ENCODE measurements at regions not wholly inside any gene's neighbourhood (a gene's known extent, or its start where the extent isn't known, plus 50 kb on each side); places are given as distances from the start of the nearest gene placed in this dataset.

DNA sequence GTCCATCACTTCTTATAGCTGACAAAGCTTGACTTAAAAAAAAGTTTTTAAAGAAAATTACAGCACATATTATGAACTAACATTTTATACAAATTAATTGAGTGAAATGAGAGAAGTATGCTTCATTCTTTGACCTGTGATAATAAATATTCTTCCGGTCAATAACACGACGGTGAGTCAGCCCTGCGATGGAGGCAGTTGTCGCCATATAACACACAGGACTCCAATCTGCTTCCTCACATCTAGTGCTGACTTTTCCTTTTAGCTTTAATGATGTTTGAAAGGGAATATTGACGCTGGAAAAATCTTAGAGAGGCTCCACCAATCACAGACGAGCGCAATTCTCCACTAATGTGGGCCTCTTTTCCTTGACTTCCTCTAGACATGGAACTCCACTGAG lies 166.9 kb upstream of the C1orf21 start (continued):
- TF ChIP-seq, protein P1, sequence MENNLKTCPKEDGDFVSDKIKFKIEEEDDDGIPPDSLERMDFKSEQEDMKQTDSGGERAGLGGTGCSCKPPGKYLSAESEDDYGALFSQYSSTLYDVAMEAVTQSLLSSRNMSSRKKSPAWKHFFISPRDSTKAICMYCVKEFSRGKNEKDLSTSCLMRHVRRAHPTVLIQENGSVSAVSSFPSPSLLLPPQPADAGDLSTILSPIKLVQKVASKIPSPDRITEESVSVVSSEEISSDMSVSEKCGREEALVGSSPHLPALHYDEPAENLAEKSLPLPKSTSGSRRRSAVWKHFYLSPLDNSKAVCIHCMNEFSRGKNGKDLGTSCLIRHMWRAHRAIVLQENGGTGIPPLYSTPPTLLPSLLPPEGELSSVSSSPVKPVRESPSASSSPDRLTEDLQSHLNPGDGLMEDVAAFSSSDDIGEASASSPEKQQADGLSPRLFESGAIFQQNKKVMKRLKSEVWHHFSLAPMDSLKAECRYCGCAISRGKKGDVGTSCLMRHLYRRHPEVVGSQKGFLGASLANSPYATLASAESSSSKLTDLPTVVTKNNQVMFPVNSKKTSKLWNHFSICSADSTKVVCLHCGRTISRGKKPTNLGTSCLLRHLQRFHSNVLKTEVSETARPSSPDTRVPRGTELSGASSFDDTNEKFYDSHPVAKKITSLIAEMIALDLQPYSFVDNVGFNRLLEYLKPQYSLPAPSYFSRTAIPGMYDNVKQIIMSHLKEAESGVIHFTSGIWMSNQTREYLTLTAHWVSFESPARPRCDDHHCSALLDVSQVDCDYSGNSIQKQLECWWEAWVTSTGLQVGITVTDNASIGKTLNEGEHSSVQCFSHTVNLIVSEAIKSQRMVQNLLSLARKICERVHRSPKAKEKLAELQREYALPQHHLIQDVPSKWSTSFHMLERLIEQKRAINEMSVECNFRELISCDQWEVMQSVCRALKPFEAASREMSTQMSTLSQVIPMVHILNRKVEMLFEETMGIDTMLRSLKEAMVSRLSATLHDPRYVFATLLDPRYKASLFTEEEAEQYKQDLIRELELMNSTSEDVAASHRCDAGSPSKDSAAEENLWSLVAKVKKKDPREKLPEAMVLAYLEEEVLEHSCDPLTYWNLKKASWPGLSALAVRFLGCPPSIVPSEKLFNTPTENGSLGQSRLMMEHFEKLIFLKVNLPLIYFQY (CRISPR knock-in tag; IDR thresholded peaks at IDR 0.05; ENCODE audit: borderline replicate concordance): no peak
- TF ChIP-seq RAD51 (IDR thresholded peaks at IDR 0.05; ENCODE audit: borderline replicate concordance) (no peak), POLR2AphosphoS5 (IDR thresholded peaks at IDR 0.05; ENCODE audit: low read depth, low read length) (no peak), ZNF121 (CRISPR knock-in tag; IDR thresholded peaks at IDR 0.05) (no peak), RBM39 (IDR thresholded peaks at IDR 0.05; ENCODE audit: low read depth, low read length, poor library complexity, severe bottlenecking) (no peak), ETV5 (CRISPR knock-in tag; IDR thresholded peaks at IDR 0.05; ENCODE audit: borderline replicate concordance) (no peak)
- TF ChIP-seq, protein P2, sequence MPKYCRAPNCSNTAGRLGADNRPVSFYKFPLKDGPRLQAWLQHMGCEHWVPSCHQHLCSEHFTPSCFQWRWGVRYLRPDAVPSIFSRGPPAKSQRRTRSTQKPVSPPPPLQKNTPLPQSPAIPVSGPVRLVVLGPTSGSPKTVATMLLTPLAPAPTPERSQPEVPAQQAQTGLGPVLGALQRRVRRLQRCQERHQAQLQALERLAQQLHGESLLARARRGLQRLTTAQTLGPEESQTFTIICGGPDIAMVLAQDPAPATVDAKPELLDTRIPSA (CRISPR knock-in tag; IDR thresholded peaks at IDR 0.05; ENCODE audit: borderline replicate concordance): no peak

DNA sequence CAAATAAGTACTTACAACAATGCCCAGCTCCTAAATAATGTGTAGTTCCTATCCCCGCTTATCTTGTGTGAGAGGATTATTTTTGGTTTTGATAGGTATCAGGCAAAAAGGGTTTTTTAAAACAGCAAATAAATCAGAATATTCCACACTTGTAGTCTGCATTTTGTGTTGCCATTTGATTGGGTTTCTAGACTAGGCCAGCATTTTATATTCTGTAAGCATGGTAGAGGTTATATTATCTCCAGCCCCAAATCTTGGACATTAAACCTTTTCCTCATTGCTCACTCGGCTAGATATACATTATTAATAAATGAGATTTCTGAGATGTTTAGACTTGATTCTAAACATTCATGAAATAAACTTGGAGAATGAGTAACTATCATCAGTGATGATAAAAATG lies 165.7 kb upstream of the C1orf21 start:
- POLR2A ChIA-PET: no interaction called here
- in situ Hi-C loops (cut with HindIII; ENCODE audit: extremely low pct_ligation_motif_present, low pct_unique_long_range_greater_than_20kb): loop anchor here (5.0 to 25.0 kb wide), 2 partner anchors 144 to 284 kb away; no protein-coding TSS in a partner anchor
- WGBS (ENCODE audit: low lambda C conversion rate): 0% methylated on average over 2 of the region's 2 CpGs
- TF ChIP-seq CENPT (CRISPR knock-in tag; IDR thresholded peaks at IDR 0.05; ENCODE audit: low read depth): no peak
- no peak for TF ChIP-seq ZNF253 (CRISPR knock-in tag; IDR thresholded peaks at IDR 0.05; ENCODE audit: borderline replicate concordance)
- no peak for TF ChIP-seq HMG20B (CRISPR knock-in tag; conservative IDR thresholded peaks at IDR 0.05)
- TF ChIP-seq, protein P3, sequence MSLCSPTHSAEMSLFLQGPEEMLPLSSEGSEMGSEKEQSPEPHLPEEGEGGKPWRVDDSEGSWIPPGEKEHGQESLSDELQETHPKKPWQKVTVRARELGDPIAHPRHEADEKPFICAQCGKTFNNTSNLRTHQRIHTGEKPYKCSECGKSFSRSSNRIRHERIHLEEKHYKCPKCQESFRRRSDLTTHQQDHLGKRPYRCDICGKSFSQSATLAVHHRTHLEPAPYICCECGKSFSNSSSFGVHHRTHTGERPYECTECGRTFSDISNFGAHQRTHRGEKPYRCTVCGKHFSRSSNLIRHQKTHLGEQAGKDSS (CRISPR knock-in tag; IDR thresholded peaks at IDR 0.05; ENCODE audit: borderline replicate concordance, low read depth): no peak
- no peak for TF ChIP-seq PRMT3 (CRISPR knock-in tag; IDR thresholded peaks at IDR 0.05; ENCODE audit: borderline replicate concordance, low read depth)
- TF ChIP-seq ZNF598 (CRISPR knock-in tag; IDR thresholded peaks at IDR 0.05; ENCODE audit: borderline replicate concordance): no peak
- TF ChIP-seq, protein P4, sequence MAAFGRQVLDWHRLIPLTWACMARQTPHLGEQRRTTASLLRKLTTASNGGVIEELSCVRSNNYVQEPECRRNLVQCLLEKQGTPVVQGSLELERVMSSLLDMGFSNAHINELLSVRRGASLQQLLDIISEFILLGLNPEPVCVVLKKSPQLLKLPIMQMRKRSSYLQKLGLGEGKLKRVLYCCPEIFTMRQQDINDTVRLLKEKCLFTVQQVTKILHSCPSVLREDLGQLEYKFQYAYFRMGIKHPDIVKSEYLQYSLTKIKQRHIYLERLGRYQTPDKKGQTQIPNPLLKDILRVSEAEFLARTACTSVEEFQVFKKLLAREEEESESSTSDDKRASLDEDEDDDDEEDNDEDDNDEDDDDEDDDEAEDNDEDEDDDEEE (CRISPR knock-in tag; IDR thresholded peaks at IDR 0.05): no peak
- TF ChIP-seq HNF4A (CRISPR knock-in tag; IDR thresholded peaks at IDR 0.05): no peak
- TF ChIP-seq, protein P5, sequence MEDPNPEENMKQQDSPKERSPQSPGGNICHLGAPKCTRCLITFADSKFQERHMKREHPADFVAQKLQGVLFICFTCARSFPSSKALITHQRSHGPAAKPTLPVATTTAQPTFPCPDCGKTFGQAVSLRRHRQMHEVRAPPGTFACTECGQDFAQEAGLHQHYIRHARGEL (CRISPR knock-in tag; IDR thresholded peaks at IDR 0.05): no peak
- TF ChIP-seq SIX4 (CRISPR knock-in tag; IDR thresholded peaks at IDR 0.05): no peak

More for the DNA sequence above, 165.7 kb upstream of the C1orf21 start:
- no peak for FAIRE-seq
- H3K4me2 ChIP-seq (ENCODE audit: low read depth, low read length): no peak overlapping the region
- H3K27me3 ChIP-seq (ENCODE audit: control insufficient read depth in 1 of 2, insufficient read depth in 2 of 2, low read length in 2 of 2): peaks cover 0 to 12% of the 10 kb centered on the region in 2 experiments; a peak in 4 of 5 replicates
- CTCF ChIA-PET (ENCODE audit: low intra/inter-chr PET ratio, low total read pairs): interaction anchor here (0.9 kb wide), 1 partner anchor 145 kb away, joined by 3 read pairs; no protein-coding TSS in a partner anchor
- BruUV-seq (replicated peaks): no TSS peak
- ATAC-seq: no peak
- no peaks in the 10 kb centered on the region for H3K36me3 ChIP-seq (replicated peaks in 1 of 2; ENCODE audit: control insufficient read depth in 1 of 2, insufficient read depth in 2 of 2, low read length in 2 of 2)
- no peak overlapping the region for H3K9ac ChIP-seq (ENCODE audit: insufficient read depth, low read depth, low read length)
- no peak overlapping the region for H3K27ac ChIP-seq (ENCODE audit: extremely low read length, insufficient read depth, low read length)
- H4K20me1 ChIP-seq (ENCODE audit: insufficient read depth, low read length): no peaks in the 10 kb centered on the region
- no peak for DNase-seq (ENCODE audit: low spot score)
- H3K4me1 ChIP-seq (ENCODE audit: insufficient read depth, low read length): no peaks in the 10 kb centered on the region
- H3K79me2 ChIP-seq (ENCODE audit: insufficient read depth, low read length): no peaks in the 10 kb centered on the region
- no peak overlapping the region for H2AFZ ChIP-seq (ENCODE audit: low read length)
- intact Hi-C loops (cut with micrococcal nuclease; ENCODE audit: unreplicated experiment): loop anchor here (5.0 to 10.0 kb wide), 2 partner anchors 341 to 474 kb away; no protein-coding TSS in a partner anchor
- no peak overlapping the region for H3K4me3 ChIP-seq (replicated peaks in 1 of 3; ENCODE audit: insufficient read depth in 1 of 3, low read depth in 2 of 3, low read length in 3 of 3)
- no peaks in the 10 kb centered on the region for H3K9me3 ChIP-seq (ENCODE audit: low read length)
